HG02943 (cell line): ENCODE measurements at regions not wholly inside any gene's neighbourhood (a gene's known extent, or its start where the extent isn't known, plus 50 kb on each side); places are given as distances from the start of the nearest gene placed in this dataset.
"Not testable (repeated sequence)": the region's sequence is repeated elsewhere in the genome, so short reads cannot be mapped to it uniquely, and the experiment has no call there.

Source experiments
- ATAC-seq: cut with Tn5 transposase; IDR thresholded peaks from one replicate; pipeline ENCODE4 v1.9.1; 2021; ENCODE audit warnings: mild to moderate bottlenecking, low read depth, moderate library complexity; ENCODE audit not compliant: unreplicated experiment

DNA sequence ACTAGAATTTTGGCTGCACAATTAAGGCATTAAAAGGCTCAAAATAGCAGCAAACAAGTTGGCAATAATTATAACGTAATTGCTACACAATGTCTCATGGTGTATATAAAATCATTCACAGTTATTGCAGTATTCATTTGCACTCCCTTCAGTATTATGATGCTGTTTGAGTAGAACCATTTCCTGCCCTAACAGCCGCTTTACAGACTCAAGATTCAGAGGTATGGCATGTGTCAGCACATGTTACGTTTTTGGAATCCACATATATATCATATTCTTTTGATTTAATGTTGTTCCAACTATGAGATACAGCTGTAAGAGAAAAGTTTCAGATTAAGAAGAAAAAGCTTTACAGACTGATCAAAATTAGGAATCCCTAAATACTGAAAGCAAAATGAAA is 56.3 kb upstream of the NCKAP5 start:
- ATAC-seq: no peak

GRCh38 chr2:133627741-133628140 is 59.5 kb upstream of the NCKAP5 start:
- ATAC-seq: no peak

- no peak for ATAC-seq
Measured at GRCh38 chr2:133633309-133633708, 65.0 kb upstream of the NCKAP5 start.

DNA sequence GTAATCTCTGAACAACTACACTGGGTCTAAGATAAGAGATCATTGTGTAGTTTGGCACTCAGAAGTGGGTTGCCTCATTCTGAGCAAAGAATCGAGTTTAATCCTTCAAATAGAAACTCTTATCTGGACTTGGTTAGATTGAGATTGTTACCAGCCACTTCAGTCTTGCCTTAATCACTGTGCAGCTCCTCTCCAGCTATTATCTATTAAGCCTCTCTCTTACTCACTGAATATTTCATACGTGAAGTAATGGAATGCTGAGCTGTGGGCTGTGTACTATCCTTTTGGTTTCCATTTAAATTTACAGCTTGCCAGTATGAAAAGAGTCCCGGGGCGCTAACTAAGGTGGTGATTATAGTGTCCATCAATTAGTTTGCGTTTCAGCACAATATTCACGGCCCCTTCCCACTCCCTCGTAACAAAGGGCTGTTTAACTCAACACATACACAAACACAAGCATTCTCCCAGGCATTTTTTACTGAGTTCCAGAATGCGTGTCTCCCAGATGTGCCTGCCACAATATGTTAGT is 65.7 kb upstream of the NCKAP5 start:
- ATAC-seq: no peak

GRCh38 chr2:133635131-133635530 is 66.9 kb upstream of the NCKAP5 start:
- ATAC-seq: no peak

- no peak for ATAC-seq
Measured at GRCh38 chr2:133636287-133636686, 68.0 kb upstream of the NCKAP5 start.

DNA sequence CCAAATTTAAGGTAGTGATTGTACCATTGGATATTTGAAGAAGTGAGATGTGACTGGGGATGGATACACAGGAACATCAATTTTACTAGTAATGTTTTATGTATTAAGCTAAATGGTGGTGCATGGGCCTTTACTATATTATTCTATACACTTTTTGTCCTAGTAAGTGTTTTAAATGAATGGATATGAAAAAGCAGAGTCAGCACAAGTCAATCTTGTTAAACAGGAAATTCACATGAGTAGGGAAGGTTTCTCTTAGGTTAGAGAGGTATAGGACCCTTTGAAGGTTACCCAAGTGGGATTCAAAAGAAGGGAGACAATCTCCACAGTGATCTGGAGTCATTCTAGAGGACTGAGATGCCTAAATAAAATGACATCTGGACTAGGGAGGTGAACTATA is 71.8 kb upstream of the NCKAP5 start:
- ATAC-seq: no peak

DNA sequence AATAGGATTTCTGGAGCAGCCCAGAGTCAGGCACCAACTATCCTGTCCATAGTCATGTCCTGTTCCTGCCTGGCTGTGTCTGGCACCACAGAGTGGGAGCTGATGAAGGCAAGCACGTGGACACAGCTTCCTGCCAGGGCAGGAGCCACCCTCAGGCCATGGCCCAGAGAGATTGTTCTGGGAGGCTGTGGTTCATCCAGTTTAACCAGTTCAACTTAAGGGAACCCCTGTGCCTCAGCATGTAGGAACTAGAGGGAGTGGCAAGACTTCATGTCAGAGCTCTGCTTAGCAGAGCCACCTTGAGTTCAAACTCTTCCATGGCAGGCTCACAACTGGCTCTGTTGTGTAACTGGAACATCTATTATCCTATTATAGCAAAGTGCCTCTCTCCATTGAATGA is 73.2 kb upstream of the NCKAP5 start:
- ATAC-seq: no peak

- no peak for ATAC-seq
Measured at GRCh38 chr2:133641942-133642725, 73.9 kb upstream of the NCKAP5 start.

DNA sequence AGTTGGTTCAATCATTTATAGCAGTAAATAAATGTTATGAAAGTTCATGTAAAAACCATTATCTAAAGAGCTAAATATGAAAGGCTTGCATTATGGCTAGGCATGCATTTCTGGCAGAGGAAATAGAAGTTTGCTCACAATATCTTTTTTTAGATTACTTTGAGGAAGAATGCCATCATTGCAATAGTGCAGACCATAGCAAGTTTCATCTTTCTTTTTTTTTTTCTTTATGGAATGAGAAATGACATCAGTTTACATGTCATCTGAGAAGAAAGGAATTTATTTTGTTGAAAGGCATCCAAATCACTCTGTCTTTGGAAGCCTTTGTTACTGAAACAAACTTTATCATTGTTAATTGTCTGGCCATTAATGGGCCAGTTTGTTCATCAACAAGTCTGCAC is 74.5 kb upstream of the NCKAP5 start:
- no peak for ATAC-seq

DNA sequence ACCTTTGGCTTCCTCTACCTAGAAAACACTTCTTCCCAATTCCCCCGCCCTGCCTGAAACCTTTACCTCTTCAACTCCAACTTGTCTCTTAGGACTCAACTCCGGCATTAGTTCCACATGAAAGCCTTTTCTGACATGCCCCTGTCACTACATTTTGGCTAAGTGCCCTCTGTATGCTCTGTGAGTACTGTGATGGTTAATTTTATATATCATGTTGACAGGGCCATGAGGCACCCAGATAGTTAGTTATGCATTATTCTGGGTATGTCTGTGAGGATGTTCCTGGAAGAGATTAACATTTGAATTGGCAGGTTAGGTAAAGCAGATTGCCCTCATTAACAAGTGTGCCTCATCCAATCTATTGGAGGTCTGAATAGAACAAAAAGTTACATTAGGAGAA is 75.6 kb upstream of the NCKAP5 start:
- ATAC-seq: no peak

DNA sequence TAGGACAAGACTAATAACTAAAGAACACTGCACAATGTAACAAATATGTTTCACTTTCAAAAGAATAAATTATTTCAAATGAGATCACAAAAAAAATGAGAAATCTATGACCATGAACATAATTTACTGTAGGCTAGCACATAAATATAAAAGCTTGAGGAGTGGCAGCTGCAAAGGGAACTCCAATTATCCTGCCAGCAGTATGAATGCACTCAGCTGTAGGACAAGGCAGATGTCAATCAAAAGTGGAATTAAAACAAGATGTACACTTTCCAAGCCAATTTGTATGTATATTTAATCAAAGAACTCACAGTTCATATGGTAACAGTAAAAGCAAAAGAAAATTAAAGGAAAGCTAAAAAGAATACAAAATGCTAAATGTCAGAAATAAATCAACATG is 76.6 kb upstream of the NCKAP5 start:
- no peak for ATAC-seq

- ATAC-seq: not testable (repeated sequence)
Measured at GRCh38 chr2:133647386-133647785, 79.1 kb upstream of the NCKAP5 start.

GRCh38 chr2:133651861-133652260 is 83.6 kb upstream of the NCKAP5 start:
- no peak for ATAC-seq

- ATAC-seq: no peak
Measured at GRCh38 chr2:133652398-133652797, 84.1 kb upstream of the NCKAP5 start.

DNA sequence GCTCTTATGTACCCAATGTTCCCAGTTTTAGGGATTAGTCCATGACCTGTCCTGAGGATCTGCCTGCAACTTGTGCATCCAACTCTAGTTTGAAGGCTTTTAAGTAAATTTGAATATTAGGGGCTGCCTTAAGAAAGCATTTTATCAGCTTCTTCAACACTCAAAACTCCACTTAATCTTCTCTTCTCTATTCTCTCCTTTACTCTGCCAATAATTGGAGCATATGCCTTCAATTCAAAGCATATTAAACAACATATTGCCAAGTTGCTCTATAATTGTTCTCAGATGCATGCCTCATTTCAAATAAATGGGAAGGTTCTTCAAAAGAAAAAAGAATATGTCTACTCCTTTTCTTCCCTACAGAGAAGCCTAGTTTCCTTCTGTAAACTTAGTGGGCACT is 84.8 kb upstream of the NCKAP5 start:
- no peak for ATAC-seq

- ATAC-seq: no peak
Measured at GRCh38 chr2:133654949-133655348, 86.7 kb upstream of the NCKAP5 start.

DNA sequence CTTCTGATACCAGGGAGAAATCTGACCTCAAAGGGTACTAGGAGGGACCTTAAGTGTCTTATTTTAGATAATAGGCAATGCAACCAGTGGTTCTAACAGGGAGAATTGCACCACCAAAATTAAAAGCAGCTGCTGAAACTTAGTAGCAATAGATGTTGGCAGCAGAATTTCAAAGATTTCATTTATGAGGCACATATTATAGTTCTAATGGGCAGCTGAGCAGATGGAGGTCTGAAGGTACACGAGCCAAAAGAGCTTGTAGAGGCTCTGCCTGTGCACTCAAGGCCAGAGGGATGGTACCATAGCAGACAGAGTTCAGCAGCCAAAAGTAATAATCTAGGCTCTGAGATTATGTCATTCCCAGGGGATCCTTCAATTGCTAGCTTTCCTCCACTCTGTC is 87.3 kb upstream of the NCKAP5 start:
- ATAC-seq: no peak

DNA sequence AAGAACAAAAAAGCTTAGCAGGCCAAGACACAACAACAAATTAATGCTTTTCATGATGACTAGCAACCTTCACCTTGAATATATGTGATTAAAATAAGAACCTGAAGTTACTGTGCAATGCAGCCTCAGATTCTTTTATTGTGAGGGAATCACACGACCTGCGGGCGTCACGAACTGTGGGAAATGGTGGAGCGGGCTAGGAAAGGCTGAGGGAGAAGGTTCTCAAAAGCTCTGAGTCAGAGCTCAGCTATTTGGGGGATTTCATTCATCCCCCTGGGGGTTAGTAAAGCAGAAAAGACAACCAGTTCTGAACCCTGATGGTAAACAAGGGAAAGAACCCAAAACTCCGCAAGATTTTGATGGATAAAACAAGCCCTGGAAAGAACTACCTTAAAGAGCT is 89.3 kb upstream of the NCKAP5 start:
- ATAC-seq: no peak

DNA sequence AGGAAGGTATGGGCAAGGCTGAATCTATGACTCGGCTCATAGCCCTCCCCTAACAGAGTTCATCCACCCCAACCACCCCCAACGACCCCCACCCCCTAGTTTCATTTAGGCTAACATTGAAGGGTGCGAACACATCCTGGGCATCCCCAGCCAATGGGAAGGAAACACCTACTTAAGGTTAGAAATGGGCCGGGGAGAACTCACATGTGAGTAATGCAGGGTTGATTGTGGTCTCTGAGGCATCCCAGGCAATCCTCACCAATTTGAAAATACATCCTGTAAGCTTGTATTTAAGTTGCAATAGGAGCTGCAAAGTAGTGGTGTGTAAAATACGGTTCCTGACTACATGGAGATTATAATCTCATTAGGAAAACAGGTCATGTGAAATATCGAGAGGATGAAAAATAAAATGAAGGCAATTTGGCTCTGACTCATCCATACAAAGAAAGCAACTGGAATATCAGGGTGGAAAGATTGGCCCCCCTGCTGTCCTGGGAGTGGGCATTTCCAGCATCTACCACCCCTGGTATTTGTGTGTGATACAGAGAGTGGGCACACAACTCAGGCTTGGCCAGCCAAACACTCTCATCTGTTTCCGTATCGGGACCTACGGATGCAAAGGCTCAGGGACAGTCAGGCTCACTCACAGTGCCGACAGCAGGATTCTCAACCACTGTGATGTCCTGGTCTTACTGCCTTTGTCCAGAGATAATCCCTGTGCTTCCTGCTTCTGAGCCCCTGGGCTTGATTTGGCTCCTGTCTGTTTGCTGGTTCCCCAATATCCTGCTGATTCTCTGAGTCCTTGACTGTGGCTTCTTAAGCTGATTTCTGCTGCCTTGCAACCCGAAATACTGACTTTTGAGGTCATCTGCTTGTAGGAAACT is 90.0 kb upstream of the NCKAP5 start:
- no peak for ATAC-seq

DNA sequence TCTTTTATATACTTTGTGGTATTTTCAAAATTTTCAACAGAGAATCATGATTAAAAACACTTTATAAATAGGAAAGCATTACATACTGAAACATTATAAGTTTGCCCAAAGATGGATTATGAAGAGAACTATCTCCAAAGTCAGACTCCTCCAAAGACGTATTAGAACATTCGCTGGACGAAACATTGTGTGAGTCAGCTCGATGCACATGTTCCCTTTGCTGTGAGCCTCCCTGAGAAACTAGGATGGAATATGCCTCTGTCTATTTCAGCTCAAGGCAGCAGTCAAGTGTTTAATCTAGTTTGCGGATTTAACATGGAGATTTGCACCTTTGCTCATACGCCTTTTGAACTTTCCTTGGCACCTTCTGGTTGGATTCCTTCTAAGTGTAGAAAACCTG is 92.2 kb upstream of the NCKAP5 start:
- no peak for ATAC-seq

GRCh38 chr2:133661392-133661791 is 93.1 kb upstream of the NCKAP5 start:
- no peak for ATAC-seq
